ENCODE measurements at regions not wholly inside any gene's neighbourhood (a gene's known extent, or its start where the extent isn't known, plus 50 kb on each side); places are given as distances from the start of the nearest gene placed in this dataset.

DNA sequence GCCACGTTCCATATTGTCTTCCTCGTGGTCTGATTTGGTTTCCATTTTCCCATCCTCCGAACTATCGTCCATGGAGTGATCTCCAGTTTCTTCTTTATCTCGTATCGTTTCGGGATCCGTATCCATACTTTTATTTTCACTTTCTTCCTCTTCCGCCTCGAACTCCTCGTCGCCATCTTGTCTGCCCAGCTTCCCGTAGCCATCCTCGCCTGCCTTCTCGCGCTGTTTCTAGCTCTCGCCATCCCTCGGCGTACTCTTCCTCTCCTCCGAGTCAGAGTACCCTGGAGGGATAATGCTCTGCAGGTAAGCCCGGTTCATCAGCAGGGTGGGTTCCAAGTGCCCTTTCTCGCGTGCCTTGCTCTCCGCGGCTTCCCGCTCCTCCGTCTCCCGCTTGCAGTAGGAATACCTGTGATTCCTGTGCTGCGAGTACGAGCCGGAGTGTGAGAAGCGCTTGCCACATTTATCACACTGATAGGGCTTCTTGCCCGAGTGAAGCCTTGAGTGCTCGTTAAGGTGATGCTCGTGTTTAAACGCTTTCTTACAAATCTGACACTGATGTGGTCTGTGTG is 134.5 kb upstream of the TAPT1 start:
- Histone ChIP-seq H4K20me1 (replicated peaks in 1 of 2; ENCODE audit: control insufficient read depth in 1 of 2, insufficient read depth in 2 of 2, low read length in 2 of 2) (no peaks in the 10 kb centered on the region), H3K79me1 (ENCODE audit: low read depth, low read length) (no peaks in the 10 kb centered on the region), H2BK20ac (ENCODE audit: low read length) (no peak overlapping the region), H2BK120ac (replicated peaks; ENCODE audit: low read depth, low read length) (no peak overlapping the region), H3K4ac (replicated peaks; ENCODE audit: insufficient read length, low read depth, low read length) (no peak overlapping the region), H3K4me1 (replicated peaks in 1 of 4; ENCODE audit: control insufficient read depth in 3 of 4, insufficient read depth in 4 of 4, low read length in 3 of 4) (peaks cover 0 to 2% (median 0%) of the 10 kb centered on the region in 4 experiments; a peak in 1 of 7 replicates), H4K91ac (replicated peaks; ENCODE audit: insufficient read length, low read length) (no peak overlapping the region), H3K79me2 (ENCODE audit: control insufficient read depth in 1 of 2, insufficient read depth in 2 of 2, low read length in 2 of 2) (no peaks in the 10 kb centered on the region), H3K18ac (ENCODE audit: extremely low read depth, low read length) (no peak overlapping the region), H4K5ac (ENCODE audit: insufficient read length, low read depth, low read length) (no peak overlapping the region), H2BK5ac (ENCODE audit: low read depth, low read length) (no peak overlapping the region), H3K9ac (replicated peaks in 1 of 4; ENCODE audit: extremely low read depth in 1 of 4, low read depth in 3 of 4, low read length in 3 of 4) (no peak overlapping the region), H2AFZ (ENCODE audit: low read length) (peak overlapping the region; percentile 57), H2BK12ac (ENCODE audit: low read depth, low read length) (no peak overlapping the region), H2AK5ac (ENCODE audit: low read depth, low read length) (no peak overlapping the region), H3K4me3 (ENCODE audit: extremely low read depth in 1 of 4, insufficient read depth in 2 of 4, low read depth in 3 of 4, low read length in 4 of 4) (no peak overlapping the region), H3K27me3 (replicated peaks in 1 of 4; ENCODE audit: control insufficient read depth in 3 of 4, extremely low read depth in 1 of 4, insufficient read depth in 3 of 4, low read length in 3 of 4) (no peaks in the 10 kb centered on the region; a peak in 1 of 7 replicates), H3K4me2 (ENCODE audit: insufficient read depth in 1 of 2, low read depth in 2 of 2, low read length in 2 of 2) (no peak overlapping the region), H2BK15ac (ENCODE audit: low read length) (no peak overlapping the region), H3K14ac (ENCODE audit: insufficient read length) (no peak overlapping the region), H3K23me2 (ENCODE audit: low read depth, low read length) (no peaks in the 10 kb centered on the region), H3K23ac (ENCODE audit: insufficient read length) (no peak overlapping the region), H3K36me3 (ENCODE audit: control insufficient read depth in 2 of 4, insufficient read depth in 4 of 4, low read length in 3 of 4) (no peaks in the 10 kb centered on the region), H3K56ac (replicated peaks; ENCODE audit: insufficient read length, low read depth, low read length) (no peak overlapping the region), H4K8ac (ENCODE audit: extremely low read depth, insufficient read depth, low read length) (no peak overlapping the region), H3K27ac (ENCODE audit: low read depth, low read length) (no peak overlapping the region), H3K9me3 (ENCODE audit: insufficient read depth in 2 of 2, low read depth in 1 of 2, low read length in 1 of 2) (no peaks in the 10 kb centered on the region)
- TF ChIP-seq, protein P1, sequence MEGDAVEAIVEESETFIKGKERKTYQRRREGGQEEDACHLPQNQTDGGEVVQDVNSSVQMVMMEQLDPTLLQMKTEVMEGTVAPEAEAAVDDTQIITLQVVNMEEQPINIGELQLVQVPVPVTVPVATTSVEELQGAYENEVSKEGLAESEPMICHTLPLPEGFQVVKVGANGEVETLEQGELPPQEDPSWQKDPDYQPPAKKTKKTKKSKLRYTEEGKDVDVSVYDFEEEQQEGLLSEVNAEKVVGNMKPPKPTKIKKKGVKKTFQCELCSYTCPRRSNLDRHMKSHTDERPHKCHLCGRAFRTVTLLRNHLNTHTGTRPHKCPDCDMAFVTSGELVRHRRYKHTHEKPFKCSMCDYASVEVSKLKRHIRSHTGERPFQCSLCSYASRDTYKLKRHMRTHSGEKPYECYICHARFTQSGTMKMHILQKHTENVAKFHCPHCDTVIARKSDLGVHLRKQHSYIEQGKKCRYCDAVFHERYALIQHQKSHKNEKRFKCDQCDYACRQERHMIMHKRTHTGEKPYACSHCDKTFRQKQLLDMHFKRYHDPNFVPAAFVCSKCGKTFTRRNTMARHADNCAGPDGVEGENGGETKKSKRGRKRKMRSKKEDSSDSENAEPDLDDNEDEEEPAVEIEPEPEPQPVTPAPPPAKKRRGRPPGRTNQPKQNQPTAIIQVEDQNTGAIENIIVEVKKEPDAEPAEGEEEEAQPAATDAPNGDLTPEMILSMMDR (IDR thresholded peaks at IDR 0.05; ENCODE audit: control extremely low read depth in 1 of 3, insufficient read depth in 1 of 3, low read depth in 1 of 3, low read length in 3 of 3), result no peak
- TF ChIP-seq GABPA (IDR thresholded peaks at IDR 0.05; ENCODE audit: borderline replicate concordance, insufficient read depth, low read length) (no peak), RNF2 (IDR thresholded peaks at IDR 0.05; ENCODE audit: borderline replicate concordance, low read depth, low read length, missing control alignments, poor library complexity, severe bottlenecking) (no peak)
- TF ChIP-seq, protein P2, sequence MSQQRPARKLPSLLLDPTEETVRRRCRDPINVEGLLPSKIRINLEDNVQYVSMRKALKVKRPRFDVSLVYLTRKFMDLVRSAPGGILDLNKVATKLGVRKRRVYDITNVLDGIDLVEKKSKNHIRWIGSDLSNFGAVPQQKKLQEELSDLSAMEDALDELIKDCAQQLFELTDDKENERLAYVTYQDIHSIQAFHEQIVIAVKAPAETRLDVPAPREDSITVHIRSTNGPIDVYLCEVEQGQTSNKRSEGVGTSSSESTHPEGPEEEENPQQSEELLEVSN (IDR thresholded peaks at IDR 0.05), result peak; percentile 51; the same call in 1 of the 2 replicates
- FAIRE-seq, result no peak
- WGBS, 2 experiments (ENCODE audit: extremely low coverage in 1 of 2, insufficient coverage in 1 of 2, insufficient read length in 1 of 2, insufficient replicate concordance in 2 of 2, low coverage in 1 of 2, low lambda C conversion rate in 2 of 2, missing lambda C conversion rate in 1 of 2), result 90 to 100% methylated on average over 6 to 36 of the region's 36 CpGs
- POLR2A ChIA-PET (ENCODE audit: partially characterized antibody), result no interaction called here
- no peak for DNase-seq (ENCODE audit: low read depth in 1 of 2, low spot score in 2 of 2)
- CTCF ChIA-PET (ENCODE audit: partially characterized antibody), result interaction anchor here (1.8 kb wide), 1 partner anchor 83 kb away, joined by 4 read pairs; no protein-coding TSS in a partner anchor
